ENCODE measurements at regions not wholly inside any gene's neighbourhood (a gene's known extent, or its start where the extent isn't known, plus 50 kb on each side); places are given as distances from the start of the nearest gene placed in this dataset.

DNA sequence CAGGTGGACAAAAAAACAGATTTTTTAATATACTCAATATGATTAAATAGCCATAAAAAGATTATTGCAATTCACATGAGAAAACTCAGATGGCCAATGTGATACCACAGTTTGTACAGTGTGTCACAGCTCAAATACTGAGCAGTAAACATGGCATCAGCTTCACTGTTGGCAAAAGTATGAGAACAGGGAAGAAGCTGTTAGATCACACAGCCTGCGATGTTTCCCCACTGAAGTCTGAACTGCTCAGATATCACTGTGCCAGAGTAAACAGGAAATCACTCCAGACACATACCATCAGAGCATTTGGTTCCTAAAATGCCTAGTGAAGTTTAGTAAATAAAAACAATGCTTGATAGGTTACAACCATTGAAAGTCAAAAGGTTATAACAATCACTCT, 347.8 kb downstream of the ETV1 start:
- TF ChIP-seq, protein P1, sequence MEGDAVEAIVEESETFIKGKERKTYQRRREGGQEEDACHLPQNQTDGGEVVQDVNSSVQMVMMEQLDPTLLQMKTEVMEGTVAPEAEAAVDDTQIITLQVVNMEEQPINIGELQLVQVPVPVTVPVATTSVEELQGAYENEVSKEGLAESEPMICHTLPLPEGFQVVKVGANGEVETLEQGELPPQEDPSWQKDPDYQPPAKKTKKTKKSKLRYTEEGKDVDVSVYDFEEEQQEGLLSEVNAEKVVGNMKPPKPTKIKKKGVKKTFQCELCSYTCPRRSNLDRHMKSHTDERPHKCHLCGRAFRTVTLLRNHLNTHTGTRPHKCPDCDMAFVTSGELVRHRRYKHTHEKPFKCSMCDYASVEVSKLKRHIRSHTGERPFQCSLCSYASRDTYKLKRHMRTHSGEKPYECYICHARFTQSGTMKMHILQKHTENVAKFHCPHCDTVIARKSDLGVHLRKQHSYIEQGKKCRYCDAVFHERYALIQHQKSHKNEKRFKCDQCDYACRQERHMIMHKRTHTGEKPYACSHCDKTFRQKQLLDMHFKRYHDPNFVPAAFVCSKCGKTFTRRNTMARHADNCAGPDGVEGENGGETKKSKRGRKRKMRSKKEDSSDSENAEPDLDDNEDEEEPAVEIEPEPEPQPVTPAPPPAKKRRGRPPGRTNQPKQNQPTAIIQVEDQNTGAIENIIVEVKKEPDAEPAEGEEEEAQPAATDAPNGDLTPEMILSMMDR (IDR thresholded peaks at IDR 0.05; ENCODE audit: low read depth, low read length, missing input control), result no peak
- TF ChIP-seq, protein P2, sequence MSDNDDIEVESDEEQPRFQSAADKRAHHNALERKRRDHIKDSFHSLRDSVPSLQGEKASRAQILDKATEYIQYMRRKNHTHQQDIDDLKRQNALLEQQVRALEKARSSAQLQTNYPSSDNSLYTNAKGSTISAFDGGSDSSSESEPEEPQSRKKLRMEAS (IDR thresholded peaks at IDR 0.05), result no peak
- TF ChIP-seq, protein P3, sequence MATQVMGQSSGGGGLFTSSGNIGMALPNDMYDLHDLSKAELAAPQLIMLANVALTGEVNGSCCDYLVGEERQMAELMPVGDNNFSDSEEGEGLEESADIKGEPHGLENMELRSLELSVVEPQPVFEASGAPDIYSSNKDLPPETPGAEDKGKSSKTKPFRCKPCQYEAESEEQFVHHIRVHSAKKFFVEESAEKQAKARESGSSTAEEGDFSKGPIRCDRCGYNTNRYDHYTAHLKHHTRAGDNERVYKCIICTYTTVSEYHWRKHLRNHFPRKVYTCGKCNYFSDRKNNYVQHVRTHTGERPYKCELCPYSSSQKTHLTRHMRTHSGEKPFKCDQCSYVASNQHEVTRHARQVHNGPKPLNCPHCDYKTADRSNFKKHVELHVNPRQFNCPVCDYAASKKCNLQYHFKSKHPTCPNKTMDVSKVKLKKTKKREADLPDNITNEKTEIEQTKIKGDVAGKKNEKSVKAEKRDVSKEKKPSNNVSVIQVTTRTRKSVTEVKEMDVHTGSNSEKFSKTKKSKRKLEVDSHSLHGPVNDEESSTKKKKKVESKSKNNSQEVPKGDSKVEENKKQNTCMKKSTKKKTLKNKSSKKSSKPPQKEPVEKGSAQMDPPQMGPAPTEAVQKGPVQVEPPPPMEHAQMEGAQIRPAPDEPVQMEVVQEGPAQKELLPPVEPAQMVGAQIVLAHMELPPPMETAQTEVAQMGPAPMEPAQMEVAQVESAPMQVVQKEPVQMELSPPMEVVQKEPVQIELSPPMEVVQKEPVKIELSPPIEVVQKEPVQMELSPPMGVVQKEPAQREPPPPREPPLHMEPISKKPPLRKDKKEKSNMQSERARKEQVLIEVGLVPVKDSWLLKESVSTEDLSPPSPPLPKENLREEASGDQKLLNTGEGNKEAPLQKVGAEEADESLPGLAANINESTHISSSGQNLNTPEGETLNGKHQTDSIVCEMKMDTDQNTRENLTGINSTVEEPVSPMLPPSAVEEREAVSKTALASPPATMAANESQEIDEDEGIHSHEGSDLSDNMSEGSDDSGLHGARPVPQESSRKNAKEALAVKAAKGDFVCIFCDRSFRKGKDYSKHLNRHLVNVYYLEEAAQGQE (IDR thresholded peaks at IDR 0.05), result no peak
- TF ChIP-seq EGR1 (IDR thresholded peaks at IDR 0.05; ENCODE audit: low read depth in 2 of 2), result no peak
- no peak for TF ChIP-seq RAD21 (IDR thresholded peaks at IDR 0.05)
- TF ChIP-seq TAF1 (conservative IDR thresholded peaks at IDR 0.05), result no peak
- TF ChIP-seq YY1 (IDR thresholded peaks at IDR 0.05), result no peak
- no peak for TF ChIP-seq FOXA1 (IDR thresholded peaks at IDR 0.05)
- no peak for TF ChIP-seq SP1 (IDR thresholded peaks at IDR 0.05)
- no peak for TF ChIP-seq GABPA (IDR thresholded peaks at IDR 0.05 in 1 of 2, conservative IDR thresholded peaks at IDR 0.05 in 1 of 2)

Measured in liver (tissue), 3 donors.